ENCODE measurements at regions not wholly inside any gene's neighbourhood (a gene's known extent, or its start where the extent isn't known, plus 50 kb on each side); places are given as distances from the start of the nearest gene placed in this dataset.

DNA sequence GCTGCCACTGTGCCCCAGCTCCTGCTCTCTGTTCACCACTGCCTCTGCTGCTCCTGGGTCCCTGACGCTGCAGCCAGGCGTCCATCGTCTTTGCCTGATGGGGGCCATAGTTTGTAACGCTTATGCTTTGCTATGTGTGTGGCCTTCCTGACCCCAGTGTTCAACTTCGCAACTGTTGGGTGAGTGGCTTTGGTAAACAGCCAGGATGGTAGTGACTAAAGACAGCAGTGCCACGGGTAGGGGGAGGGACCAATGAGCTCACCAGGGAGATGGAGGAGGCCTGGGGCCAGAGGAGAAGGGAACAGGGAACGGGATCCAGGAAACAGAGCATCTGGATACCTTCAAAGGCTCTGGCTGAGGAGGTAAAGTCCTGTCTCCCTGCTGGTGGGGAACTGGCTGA is 75.9 kb upstream of the ALDH1L1 start:
- no peaks in the 10 kb centered on the region for H3K36me3 ChIP-seq
- DNase-seq = no peak
- in situ Hi-C loops (cut with MboI; ENCODE audit: low pct_ligation_motif_present in 1 of 4, low pct_unique_long_range_greater_than_20kb in 1 of 4, low sequenced_read_pairs in 3 of 4) = loop anchor here in 2 of 4 donors (10.0 kb wide), 1 partner anchor 139 kb away; the partner anchor contains the start of gene CFAP100 (in 2 of the 2)
- intact Hi-C loops (cut with DNase I; ENCODE audit: low total_unique reads) = no loop called here
- no peak overlapping the region for H3K4me3 ChIP-seq
- no peak overlapping the region for H3K27ac ChIP-seq
- WGBS, 2 donors (ENCODE audit: low coverage in 1 of 2) = 57 to 74% methylated on average over 1 to 7 of the region's 7 CpGs
- no peaks in the 10 kb centered on the region for H3K9me3 ChIP-seq
- H3K4me1 ChIP-seq = no peaks in the 10 kb centered on the region
- TF ChIP-seq, protein P1, sequence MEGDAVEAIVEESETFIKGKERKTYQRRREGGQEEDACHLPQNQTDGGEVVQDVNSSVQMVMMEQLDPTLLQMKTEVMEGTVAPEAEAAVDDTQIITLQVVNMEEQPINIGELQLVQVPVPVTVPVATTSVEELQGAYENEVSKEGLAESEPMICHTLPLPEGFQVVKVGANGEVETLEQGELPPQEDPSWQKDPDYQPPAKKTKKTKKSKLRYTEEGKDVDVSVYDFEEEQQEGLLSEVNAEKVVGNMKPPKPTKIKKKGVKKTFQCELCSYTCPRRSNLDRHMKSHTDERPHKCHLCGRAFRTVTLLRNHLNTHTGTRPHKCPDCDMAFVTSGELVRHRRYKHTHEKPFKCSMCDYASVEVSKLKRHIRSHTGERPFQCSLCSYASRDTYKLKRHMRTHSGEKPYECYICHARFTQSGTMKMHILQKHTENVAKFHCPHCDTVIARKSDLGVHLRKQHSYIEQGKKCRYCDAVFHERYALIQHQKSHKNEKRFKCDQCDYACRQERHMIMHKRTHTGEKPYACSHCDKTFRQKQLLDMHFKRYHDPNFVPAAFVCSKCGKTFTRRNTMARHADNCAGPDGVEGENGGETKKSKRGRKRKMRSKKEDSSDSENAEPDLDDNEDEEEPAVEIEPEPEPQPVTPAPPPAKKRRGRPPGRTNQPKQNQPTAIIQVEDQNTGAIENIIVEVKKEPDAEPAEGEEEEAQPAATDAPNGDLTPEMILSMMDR (IDR thresholded peaks at IDR 0.05) = no peak
- TF ChIP-seq POLR2A (IDR thresholded peaks at IDR 0.05) = no peak
- TF ChIP-seq POLR2AphosphoS5 (IDR thresholded peaks at IDR 0.05) = no peak
- no peak for TF ChIP-seq EP300 (IDR thresholded peaks at IDR 0.05; ENCODE audit: low read depth)
- no peaks in the 10 kb centered on the region for H3K27me3 ChIP-seq

DNA sequence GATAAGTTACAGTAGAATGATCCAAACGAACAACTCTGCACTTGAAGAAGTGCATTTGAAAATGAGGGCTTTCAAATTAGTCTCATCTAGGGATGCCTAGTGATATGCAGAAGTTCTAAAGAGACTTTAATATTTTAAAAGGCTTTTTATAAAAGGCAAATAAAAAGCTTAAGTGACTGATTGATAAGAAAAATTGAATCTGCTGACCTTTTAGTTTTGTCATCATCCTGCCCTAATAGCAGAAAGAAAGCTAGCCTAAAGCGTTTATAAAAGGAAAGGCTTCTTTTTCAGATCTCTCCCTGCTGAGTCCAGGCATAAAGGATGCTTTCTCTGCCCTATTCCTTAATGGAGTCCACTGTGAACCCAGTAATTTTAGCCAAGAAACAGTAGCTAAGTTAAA is 72.7 kb upstream of the ALDH1L1 start:
- Histone ChIP-seq H3K4me1 (no peaks in the 10 kb centered on the region), H3K36me3 (no peaks in the 10 kb centered on the region), H3K27me3 (no peaks in the 10 kb centered on the region), H3K9me3 (no peaks in the 10 kb centered on the region), H3K27ac (no peak overlapping the region), H3K4me3 (no peak overlapping the region)
- DNase-seq = no peak
- in situ Hi-C loops (cut with MboI; ENCODE audit: low pct_ligation_motif_present in 1 of 4, low pct_unique_long_range_greater_than_20kb in 1 of 4, low sequenced_read_pairs in 3 of 4) = loop anchor here in 3 of 4 donors (5.0 to 10.0 kb wide), 2 partner anchors 139 to 142 kb away; partner anchors contain the start of gene CFAP100 (in 3 of the 3)
- no peak for TF ChIP-seq POLR2A (IDR thresholded peaks at IDR 0.05)
- TF ChIP-seq, protein P1 (IDR thresholded peaks at IDR 0.05) = no peak
- no peak for TF ChIP-seq EP300 (IDR thresholded peaks at IDR 0.05; ENCODE audit: low read depth)
- no peak for TF ChIP-seq POLR2AphosphoS5 (IDR thresholded peaks at IDR 0.05)
- WGBS, 2 donors (ENCODE audit: low coverage in 1 of 2) = 80 to 94% methylated on average over 2 of the region's 2 CpGs
- intact Hi-C loops (cut with DNase I; ENCODE audit: low total_unique reads) = no loop called here

DNA sequence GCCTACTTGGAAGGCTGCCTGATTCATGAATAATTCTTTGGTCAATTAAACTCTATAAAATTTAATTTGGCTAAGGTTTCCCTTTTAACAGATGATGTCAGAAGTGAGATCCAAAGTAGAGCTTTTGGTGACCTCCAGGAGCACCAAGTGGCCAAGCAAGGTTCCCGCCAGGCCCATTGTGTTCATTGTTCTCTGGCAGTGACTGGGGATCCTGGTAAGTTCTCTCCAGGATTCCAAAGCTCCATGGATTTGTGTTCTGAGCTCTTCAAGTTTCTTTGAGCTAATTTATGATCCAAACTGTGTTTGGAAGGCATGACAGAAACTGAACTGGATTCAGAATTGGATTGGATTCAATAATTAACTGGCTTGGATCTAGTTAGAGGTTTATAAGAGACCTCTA is 72.0 kb upstream of the ALDH1L1 start:
- intact Hi-C loops (cut with DNase I; ENCODE audit: low total_unique reads) = no loop called here
- no peak for DNase-seq
- Histone ChIP-seq H3K36me3 (no peaks in the 10 kb centered on the region), H3K4me3 (no peak overlapping the region), H3K27ac (no peak overlapping the region), H3K27me3 (no peaks in the 10 kb centered on the region), H3K9me3 (no peaks in the 10 kb centered on the region), H3K4me1 (no peaks in the 10 kb centered on the region)
- in situ Hi-C loops (cut with MboI; ENCODE audit: low pct_ligation_motif_present in 1 of 4, low pct_unique_long_range_greater_than_20kb in 1 of 4, low sequenced_read_pairs in 3 of 4) = loop anchor here in 3 of 4 donors (5.0 to 10.0 kb wide), 2 partner anchors 140 to 142 kb away; partner anchors contain the start of gene CFAP100 (in 3 of the 3)
- WGBS, 2 donors (ENCODE audit: low coverage in 1 of 2) = 95 to 100% methylated on average over 1 of the region's 1 CpG
- no peak for TF ChIP-seq EP300 (IDR thresholded peaks at IDR 0.05; ENCODE audit: low read depth)

DNA sequence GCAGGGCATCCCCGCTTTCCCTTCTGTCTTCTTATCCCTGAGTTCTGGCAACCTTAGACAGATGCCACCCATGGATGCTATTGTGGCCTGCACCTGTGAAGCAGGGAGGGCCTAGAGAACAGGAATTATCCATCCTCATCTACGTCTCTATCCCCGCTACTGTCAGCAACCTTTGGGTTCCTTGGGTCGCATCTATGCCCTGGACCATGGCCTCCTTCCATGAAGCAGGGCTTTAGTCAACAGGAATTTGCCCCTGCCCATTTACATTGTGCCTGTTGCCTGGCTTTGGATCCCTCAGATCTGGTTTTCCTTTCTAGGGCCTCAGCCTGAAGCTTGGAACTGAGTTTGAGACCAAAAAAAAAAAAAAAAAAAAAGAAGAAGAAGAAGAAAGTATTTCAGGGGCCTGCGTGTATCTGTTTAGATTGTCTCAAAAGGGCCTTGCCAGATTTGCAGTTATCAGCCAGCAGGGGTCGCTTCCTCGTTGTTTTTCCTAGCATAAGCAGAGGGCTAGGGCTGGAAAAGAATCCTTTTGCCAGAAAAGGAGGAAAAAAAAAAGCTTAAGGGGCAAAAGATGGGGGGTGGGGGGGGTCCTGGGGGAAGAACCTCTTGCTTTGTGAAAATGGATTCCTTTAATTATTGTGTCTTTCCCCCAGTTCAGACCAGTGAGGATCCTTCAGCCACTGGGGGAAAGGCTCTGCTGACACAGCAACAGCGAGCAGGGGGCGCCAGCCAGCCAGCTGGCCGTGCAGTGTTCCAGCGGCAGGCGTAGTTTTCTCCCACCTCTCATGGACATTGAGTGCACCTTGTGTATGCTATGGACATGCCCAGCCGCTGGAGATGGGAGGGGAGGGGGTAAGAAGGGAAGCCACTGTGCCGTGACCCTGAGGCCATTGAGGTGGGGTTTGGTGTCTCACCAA is 65.7 kb upstream of the ALDH1L1 start:
- TF ChIP-seq POLR2AphosphoS5 (IDR thresholded peaks at IDR 0.05) (no peak), EP300 (IDR thresholded peaks at IDR 0.05; ENCODE audit: low read depth) (no peak), POLR2A (IDR thresholded peaks at IDR 0.05) (no peak)
- TF ChIP-seq, protein P1 (IDR thresholded peaks at IDR 0.05) = peak; percentile 22 to 50 (median 45)
- no peaks in the 10 kb centered on the region for H3K9me3 ChIP-seq
- H3K4me3 ChIP-seq = no peak overlapping the region
- DNase-seq = peak; percentile 45
- no peaks in the 10 kb centered on the region for H3K36me3 ChIP-seq
- H3K27ac ChIP-seq = no peak overlapping the region
- no peaks in the 10 kb centered on the region for H3K4me1 ChIP-seq
- H3K27me3 ChIP-seq = no peaks in the 10 kb centered on the region
- WGBS, 2 donors (ENCODE audit: low coverage in 1 of 2) = 30 to 55% methylated on average over 5 to 14 of the region's 14 CpGs
- in situ Hi-C loops (cut with MboI; ENCODE audit: low pct_ligation_motif_present in 1 of 4, low pct_unique_long_range_greater_than_20kb in 1 of 4, low sequenced_read_pairs in 3 of 4) = loop anchor here in 1 of 4 donors (10.0 kb wide), 1 partner anchor 149 kb away; the partner anchor contains the start of gene CFAP100
- intact Hi-C loops (cut with DNase I; ENCODE audit: low total_unique reads) = no loop called here
